Activated CD4-positive, alpha-beta memory T cell treated with anti-CD3 and anti-CD28 coated beads for 36 hours (primary cell): ENCODE measurements at regions not wholly inside any gene's neighbourhood (a gene's known extent, or its start where the extent isn't known, plus 50 kb on each side); places are given as distances from the start of the nearest gene placed in this dataset.
"Not testable (repeated sequence)": the region's sequence is repeated elsewhere in the genome, so short reads cannot be mapped to it uniquely, and the experiment has no call there.

Source experiments
- CTCF ChIA-PET: fragments of 350-600 bp; sonication (Branson Sonifier 250); formaldehyde crosslinking; loops from one replicate; lab custom pipeline; 2021; ENCODE audit warnings: antibody characterized with exemption, inconsistent platforms; lab: Charles Lee
- POLR2A ChIA-PET: fragments of 350-600 bp; sonication (Branson Sonifier 250); formaldehyde crosslinking; loops from one replicate; lab custom pipeline; 2021; ENCODE audit warnings: antibody characterized with exemption; lab: Charles Lee
- DNase-seq: peaks from one replicate; pipeline ENCODE4 v3.0.0-alpha.2; 2020
- H3K27ac Mint-ChIP-seq: one replicate; pipeline ENCODE4 v1.8.0; 2021; ENCODE audit warnings: mixed read lengths
- H3K27me3 Mint-ChIP-seq: one replicate; pipeline ENCODE4 v1.8.0; 2021; ENCODE audit warnings: mixed read lengths
- H3K36me3 Mint-ChIP-seq: one replicate; pipeline ENCODE4 v1.8.0; 2021; ENCODE audit warnings: mixed read lengths
- H3K4me1 Mint-ChIP-seq: one replicate; pipeline ENCODE4 v1.8.0; 2021; ENCODE audit warnings: low read depth, mixed read lengths
- H3K4me3 Mint-ChIP-seq: one replicate; pipeline ENCODE4 v1.8.0; 2021; ENCODE audit warnings: mild to moderate bottlenecking, mixed read lengths
- H3K9me3 Mint-ChIP-seq: one replicate; pipeline ENCODE4 v1.8.0; 2021; ENCODE audit warnings: mixed read lengths
- intact Hi-C: fragments of 100-400 bp; cut with micrococcal nuclease; formaldehyde crosslinking; loops from one replicate; pipeline ENCODE4 v1.15.1; 2023

DNA sequence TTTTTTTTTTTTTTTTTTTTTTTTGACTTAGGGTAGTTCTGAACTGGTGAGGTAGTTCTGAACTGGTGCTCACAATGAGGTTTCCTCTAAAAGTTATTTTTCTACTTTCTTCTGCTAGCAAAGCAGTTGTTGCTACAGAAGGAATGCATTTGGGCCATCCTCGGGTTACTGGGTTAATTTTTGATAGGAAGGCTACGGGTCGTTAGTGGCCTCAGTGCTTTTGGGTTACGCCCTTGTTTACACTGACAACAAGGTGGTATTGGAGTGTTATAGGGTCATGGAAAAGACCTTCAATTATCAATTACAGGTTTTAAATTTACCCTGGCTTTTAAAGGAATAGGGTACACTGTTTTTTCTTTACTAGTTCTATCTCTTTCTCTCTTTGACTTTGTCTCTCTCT, 1183.7 kb upstream of the CDH2 start:
- H3K27me3 Mint-ChIP-seq, POLR2A ChIA-PET, CTCF ChIA-PET, H3K4me3 Mint-ChIP-seq, H3K27ac Mint-ChIP-seq, H3K36me3 Mint-ChIP-seq, intact Hi-C loops, DNase-seq, H3K4me1 Mint-ChIP-seq: not testable (repeated sequence)
- peaks cover 22% of the 10 kb centered on the region for H3K9me3 Mint-ChIP-seq

DNA sequence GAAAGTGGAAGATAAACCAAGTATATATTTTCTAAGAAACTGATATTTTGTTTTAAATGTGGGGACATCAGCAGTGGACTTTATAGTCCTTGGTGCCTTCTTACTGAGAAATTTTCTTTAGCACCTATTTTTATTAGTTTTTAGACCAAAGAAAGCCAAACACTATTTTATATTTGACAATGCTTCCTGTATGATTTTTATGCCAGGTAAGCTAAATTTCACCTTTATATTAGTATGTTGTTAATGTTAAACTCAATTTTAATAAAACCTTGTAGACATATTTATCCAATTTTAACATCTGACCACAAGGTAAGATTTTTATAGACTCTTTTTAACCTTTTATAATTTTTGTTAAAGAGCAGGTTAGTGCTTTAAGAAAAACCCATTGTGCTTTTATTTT, 1182.3 kb upstream of the CDH2 start:
- DNase-seq, H3K4me1 Mint-ChIP-seq, H3K27ac Mint-ChIP-seq, H3K4me3 Mint-ChIP-seq, intact Hi-C loops, H3K27me3 Mint-ChIP-seq, CTCF ChIA-PET, H3K36me3 Mint-ChIP-seq, POLR2A ChIA-PET: not testable (repeated sequence)
- peaks cover 27% of the 10 kb centered on the region for H3K9me3 Mint-ChIP-seq

DNA sequence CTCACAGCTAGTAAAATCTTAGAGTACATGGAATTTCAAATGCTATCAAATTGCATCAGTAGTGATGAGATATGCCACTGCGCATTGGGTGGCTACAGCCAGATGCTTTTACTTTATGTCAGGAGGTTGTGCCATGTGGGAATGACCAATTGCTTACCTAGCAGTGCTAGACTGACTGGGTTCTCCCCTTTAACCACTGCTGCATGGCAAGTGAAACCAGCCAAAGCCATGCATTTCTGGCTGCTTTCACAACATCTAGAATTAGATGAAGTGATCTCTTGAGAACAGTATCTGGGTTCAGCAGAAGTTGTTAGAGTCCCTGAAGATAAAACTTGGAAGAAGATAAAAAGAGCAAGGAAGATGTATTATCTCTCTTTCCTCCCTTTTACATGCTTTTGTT, 1174.2 kb upstream of the CDH2 start:
- POLR2A ChIA-PET = no interaction called here

DNA sequence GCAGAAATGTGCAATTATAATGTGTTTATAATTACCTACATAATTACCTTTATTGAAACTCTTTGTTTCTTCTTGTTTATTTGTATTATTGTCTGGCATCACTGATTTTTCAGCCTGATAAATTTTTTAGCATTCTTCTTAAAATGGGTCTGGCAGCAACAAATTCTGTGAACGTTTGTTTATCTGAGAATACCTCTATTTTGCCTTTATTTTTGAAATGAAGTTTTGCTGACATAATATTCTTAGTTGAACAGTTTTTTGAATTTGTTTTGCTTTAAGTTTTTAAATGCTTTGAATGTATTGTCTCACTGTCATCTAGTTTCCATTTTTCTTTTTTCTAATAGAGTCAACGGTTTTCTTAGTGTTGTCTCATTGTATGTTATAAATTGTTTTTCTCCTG, 1152.0 kb upstream of the CDH2 start:
- no peaks in the 10 kb centered on the region for H3K27me3 Mint-ChIP-seq

More for the DNA sequence above, 1174.2 kb upstream of the CDH2 start:
- no peak overlapping the region for H3K4me3 Mint-ChIP-seq
- H3K27me3 Mint-ChIP-seq = no peaks in the 10 kb centered on the region
- peaks cover 23% of the 10 kb centered on the region for H3K9me3 Mint-ChIP-seq
- no peak overlapping the region for H3K27ac Mint-ChIP-seq
- no peaks in the 10 kb centered on the region for H3K4me1 Mint-ChIP-seq
- DNase-seq = no peak
- H3K36me3 Mint-ChIP-seq = no peaks in the 10 kb centered on the region
- intact Hi-C loops = no loop called here
- CTCF ChIA-PET = no interaction called here

DNA sequence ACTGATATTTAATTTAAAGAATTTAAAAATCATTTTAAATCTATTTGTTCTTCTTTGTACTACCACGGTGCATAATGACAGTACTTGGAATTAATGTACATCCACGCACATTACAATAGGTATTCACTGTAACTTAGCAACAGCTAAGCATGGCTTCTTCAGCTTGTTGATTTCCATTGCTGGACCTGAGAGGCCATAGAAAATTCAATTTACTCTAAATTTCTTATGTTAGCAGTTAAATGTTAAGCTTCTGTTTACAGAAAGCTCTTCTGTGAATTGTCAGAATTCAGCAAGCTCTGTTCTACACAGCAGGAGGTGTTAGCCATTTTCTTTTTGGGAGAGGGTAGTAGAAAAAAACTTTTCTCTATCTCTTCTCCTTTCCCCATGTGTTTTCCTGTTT, 1149.3 kb upstream of the CDH2 start:
- H3K27me3 Mint-ChIP-seq = no peaks in the 10 kb centered on the region
- POLR2A ChIA-PET = no interaction called here
- H3K4me3 Mint-ChIP-seq = no peak overlapping the region
- intact Hi-C loops = no loop called here
- peaks cover 34% of the 10 kb centered on the region for H3K9me3 Mint-ChIP-seq
- CTCF ChIA-PET = no interaction called here
- no peak for DNase-seq
- no peaks in the 10 kb centered on the region for H3K4me1 Mint-ChIP-seq
- no peak overlapping the region for H3K27ac Mint-ChIP-seq
- H3K36me3 Mint-ChIP-seq = no peaks in the 10 kb centered on the region

More for the DNA sequence above, 1152.0 kb upstream of the CDH2 start:
- no peaks in the 10 kb centered on the region for H3K4me1 Mint-ChIP-seq
- ChIA-PET POLR2A (no interaction called here), CTCF (no interaction called here)
- H3K4me3 Mint-ChIP-seq = no peak overlapping the region
- no peaks in the 10 kb centered on the region for H3K36me3 Mint-ChIP-seq
- DNase-seq = no peak
- H3K9me3 Mint-ChIP-seq = peaks cover 35% of the 10 kb centered on the region
- intact Hi-C loops = no loop called here
- H3K27ac Mint-ChIP-seq = no peak overlapping the region

DNA sequence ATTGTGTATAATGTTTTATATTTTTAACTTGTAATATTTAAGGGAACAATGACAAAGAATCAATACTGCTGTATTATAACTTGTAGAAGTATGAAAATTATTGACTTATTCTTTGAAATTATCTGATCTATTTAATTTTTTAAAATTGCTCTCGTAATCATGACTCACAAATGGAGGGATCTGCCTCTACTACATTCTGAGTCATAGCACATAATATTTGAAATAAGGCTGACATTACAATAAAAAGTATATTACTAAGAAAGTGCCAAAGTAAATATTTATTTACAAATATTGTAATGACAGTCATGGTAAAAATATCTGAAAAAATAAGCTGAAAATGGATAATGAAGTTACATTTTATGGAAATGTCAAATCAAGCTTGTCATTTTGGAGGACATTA, 1144.6 kb upstream of the CDH2 start:
- ChIA-PET CTCF (no interaction called here), POLR2A (no interaction called here)
- Mint-ChIP-seq H3K4me3 (no peak overlapping the region), H3K27me3 (no peaks in the 10 kb centered on the region), H3K9me3 (peaks cover 13% of the 10 kb centered on the region), H3K36me3 (no peaks in the 10 kb centered on the region), H3K27ac (no peak overlapping the region), H3K4me1 (no peaks in the 10 kb centered on the region)
- DNase-seq = no peak
- intact Hi-C loops = no loop called here

DNA sequence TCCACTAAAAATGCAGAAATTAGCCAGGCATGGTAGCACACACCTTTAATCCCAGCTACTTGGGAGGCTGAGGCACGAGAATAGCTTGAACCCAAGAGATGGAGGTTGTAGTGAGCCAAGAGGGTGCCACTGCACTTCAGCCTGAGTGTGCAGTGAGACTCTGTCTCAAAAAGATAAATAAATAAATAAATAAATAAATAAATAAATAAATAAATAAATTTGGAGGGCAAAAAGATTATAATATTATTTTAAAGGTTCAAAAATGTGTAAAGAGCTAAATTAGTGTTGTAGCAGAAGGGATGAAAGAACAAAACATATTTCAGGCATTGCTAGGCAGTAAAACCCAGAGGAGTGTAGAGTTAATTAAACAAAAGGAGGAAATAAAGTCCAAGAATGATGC, 1136.4 kb upstream of the CDH2 start:
- no peaks in the 10 kb centered on the region for H3K36me3 Mint-ChIP-seq
- POLR2A ChIA-PET = no interaction called here
- DNase-seq = no peak

DNA sequence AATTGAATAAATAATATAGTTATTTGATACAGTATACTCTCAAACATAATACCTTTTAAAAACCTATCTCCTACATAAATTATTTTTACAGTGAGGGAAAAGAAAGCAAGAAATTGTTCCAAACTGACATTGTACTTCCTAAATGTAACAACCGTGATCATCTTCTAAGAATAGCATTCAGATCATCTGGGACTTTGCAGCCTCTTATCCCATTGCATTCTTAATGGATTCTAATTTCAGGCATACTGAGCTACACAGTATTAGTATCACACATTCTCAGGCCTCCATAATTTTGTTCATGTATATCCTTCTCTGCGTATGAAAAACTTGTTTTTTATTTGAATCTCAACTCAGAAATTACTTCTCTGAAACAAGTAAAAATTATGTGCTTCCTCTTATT, 1134.7 kb upstream of the CDH2 start:
- H3K4me3 Mint-ChIP-seq = no peak overlapping the region
- intact Hi-C loops = no loop called here
- CTCF ChIA-PET = no interaction called here

More for the DNA sequence above, 1136.4 kb upstream of the CDH2 start:
- CTCF ChIA-PET = no interaction called here
- no peak overlapping the region for H3K4me3 Mint-ChIP-seq
- no peaks in the 10 kb centered on the region for H3K4me1 Mint-ChIP-seq
- intact Hi-C loops = no loop called here
- H3K27me3 Mint-ChIP-seq = no peaks in the 10 kb centered on the region
- H3K9me3 Mint-ChIP-seq = peaks cover 17% of the 10 kb centered on the region
- H3K27ac Mint-ChIP-seq = no peak overlapping the region

DNA sequence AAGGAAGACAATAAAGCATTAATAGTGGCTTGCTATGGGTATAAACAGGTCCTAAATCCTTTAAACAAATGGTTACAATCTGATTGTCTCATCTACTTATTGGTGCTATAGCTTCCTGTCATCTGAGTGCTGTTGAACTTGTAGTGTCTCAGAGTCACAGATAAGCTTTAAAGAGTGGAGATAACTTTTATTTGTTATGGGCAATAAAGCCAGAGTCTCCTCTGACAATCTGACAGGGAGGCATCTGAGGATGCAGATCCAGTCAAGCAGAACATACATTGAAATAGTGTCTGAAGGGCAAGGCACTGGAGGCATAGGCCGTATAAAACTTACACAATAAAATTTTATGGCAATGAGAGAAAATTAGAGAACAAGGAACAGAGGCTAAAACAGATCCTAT, 1132.4 kb upstream of the CDH2 start:
- Mint-ChIP-seq H3K36me3 (no peaks in the 10 kb centered on the region), H3K27me3 (no peaks in the 10 kb centered on the region), H3K4me1 (no peaks in the 10 kb centered on the region), H3K27ac (no peak overlapping the region), H3K4me3 (no peak overlapping the region), H3K9me3 (peaks cover 20% of the 10 kb centered on the region)
- no peak for DNase-seq
- intact Hi-C loops = no loop called here
- ChIA-PET CTCF (no interaction called here), POLR2A (no interaction called here)

More for the DNA sequence above, 1134.7 kb upstream of the CDH2 start:
- POLR2A ChIA-PET = no interaction called here
- Mint-ChIP-seq H3K4me1 (no peaks in the 10 kb centered on the region), H3K27me3 (no peaks in the 10 kb centered on the region), H3K27ac (no peak overlapping the region), H3K9me3 (peaks cover 19% of the 10 kb centered on the region), H3K36me3 (no peaks in the 10 kb centered on the region)
- DNase-seq = no peak

DNA sequence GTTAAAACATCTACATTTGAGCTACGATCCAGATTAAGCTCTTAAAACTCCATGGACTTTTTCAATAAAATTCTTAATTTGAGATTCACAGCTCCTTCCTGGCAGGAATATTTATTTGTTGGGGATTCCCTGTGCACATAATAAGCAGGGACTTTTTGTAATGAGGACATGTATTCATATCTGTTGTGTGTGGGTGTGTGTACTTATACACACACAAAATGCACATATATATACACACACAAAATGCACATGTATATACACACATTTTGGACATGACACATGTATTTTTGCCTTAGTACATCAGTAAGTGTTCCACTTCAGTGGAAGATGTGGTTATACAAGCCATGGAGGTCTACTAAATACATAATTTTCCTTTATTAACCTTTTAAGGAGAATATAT, 1131.1 kb upstream of the CDH2 start:
- intact Hi-C loops = no loop called here
- H3K4me1 Mint-ChIP-seq = no peaks in the 10 kb centered on the region
- ChIA-PET CTCF (no interaction called here), POLR2A (no interaction called here)
- no peak overlapping the region for H3K4me3 Mint-ChIP-seq
- H3K27ac Mint-ChIP-seq = no peak overlapping the region
- H3K36me3 Mint-ChIP-seq = no peaks in the 10 kb centered on the region
- no peak for DNase-seq
- peaks cover 24% of the 10 kb centered on the region for H3K9me3 Mint-ChIP-seq
- H3K27me3 Mint-ChIP-seq = no peaks in the 10 kb centered on the region

DNA sequence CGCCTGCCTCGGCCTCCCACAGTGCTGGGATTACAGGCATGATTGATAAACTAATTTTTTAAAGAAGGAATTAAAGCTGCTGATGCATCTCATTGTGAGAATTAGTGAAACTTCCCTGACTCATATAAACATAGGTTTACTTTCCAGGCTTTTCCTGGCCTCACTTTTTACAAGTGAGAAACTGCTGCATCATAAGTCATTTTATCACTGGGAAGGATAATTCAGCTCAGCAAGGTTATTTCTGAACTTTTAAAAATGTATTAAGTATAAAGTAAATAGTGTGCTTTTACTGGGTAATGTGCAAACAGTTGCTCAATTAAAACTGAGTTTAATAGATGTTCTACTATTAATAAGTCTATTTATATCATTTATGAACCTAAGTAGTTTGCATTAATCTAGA, 1130.3 kb upstream of the CDH2 start:
- H3K9me3 Mint-ChIP-seq = peaks cover 24% of the 10 kb centered on the region
- intact Hi-C loops = no loop called here
- H3K27me3 Mint-ChIP-seq = no peaks in the 10 kb centered on the region
- no peak for DNase-seq
- no peak overlapping the region for H3K27ac Mint-ChIP-seq
- no peaks in the 10 kb centered on the region for H3K4me1 Mint-ChIP-seq
- ChIA-PET CTCF (no interaction called here), POLR2A (no interaction called here)
- no peaks in the 10 kb centered on the region for H3K36me3 Mint-ChIP-seq
- no peak overlapping the region for H3K4me3 Mint-ChIP-seq

DNA sequence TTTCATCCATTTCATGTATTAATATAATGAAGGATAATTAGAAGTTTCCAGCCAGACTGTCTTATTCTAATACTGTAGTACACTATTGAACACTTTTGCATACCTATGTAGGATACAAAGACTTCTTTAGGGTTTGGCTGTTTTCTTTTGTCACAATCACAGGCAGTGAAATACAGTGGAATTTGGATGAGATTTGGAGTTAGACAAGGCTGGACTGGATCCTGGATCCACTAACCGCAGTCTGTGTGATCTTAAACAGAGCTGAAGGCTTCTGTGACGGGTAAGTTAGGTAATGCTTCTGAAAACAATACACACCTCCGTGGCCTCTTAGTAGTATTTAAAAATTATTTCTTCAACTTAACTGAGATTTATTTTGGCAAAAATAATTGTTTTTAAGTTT, 1128.6 kb upstream of the CDH2 start:
- Mint-ChIP-seq H3K27me3 (no peaks in the 10 kb centered on the region), H3K36me3 (no peaks in the 10 kb centered on the region), H3K4me1 (no peaks in the 10 kb centered on the region), H3K27ac (no peak overlapping the region), H3K4me3 (no peak overlapping the region), H3K9me3 (peaks cover 17% of the 10 kb centered on the region)
- intact Hi-C loops = no loop called here
- DNase-seq = no peak
- ChIA-PET CTCF (no interaction called here), POLR2A (no interaction called here)

DNA sequence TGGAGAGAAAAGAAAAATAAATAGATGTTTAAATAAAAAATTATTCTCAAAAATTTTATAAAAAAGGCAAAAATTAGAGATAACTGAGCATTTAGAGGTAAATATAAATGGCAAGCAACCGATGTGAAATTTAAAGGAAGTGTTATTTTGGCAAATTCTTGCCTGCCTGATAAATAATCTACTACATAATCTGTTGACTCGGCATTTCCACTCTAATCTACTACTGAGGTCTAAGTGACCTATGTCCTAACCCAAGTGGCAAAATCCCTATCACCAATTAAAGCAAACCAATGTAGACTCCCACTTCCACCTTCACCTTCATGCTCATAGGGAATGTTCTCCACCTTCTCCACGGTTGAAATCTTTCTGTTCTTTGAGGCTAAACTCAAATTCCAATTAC, 1124.1 kb upstream of the CDH2 start:
- Mint-ChIP-seq H3K27me3 (no peaks in the 10 kb centered on the region), H3K36me3 (no peaks in the 10 kb centered on the region), H3K9me3 (peaks cover 26% of the 10 kb centered on the region), H3K27ac (no peak overlapping the region), H3K4me3 (no peak overlapping the region), H3K4me1 (no peaks in the 10 kb centered on the region)
- ChIA-PET POLR2A (no interaction called here), CTCF (no interaction called here)
- intact Hi-C loops = no loop called here
- DNase-seq = no peak

DNA sequence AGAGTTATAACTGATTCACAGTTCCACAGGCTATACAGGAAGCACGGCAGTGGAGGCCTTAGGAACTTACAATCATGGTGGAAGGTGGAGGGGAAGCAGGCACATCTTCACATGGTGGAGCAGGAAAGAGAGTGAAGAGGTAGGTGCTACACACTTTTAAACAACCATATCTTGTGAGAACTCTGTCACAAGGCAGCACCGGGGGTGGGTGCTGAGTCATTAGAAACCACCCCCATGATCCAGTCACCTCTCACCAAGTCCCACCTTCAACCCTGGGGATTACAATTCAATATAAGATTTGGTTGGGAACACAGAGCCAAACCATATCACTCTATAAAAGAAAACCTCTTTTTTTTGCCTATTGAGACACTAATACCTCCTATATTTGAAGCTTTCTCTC, 1108.5 kb upstream of the CDH2 start:
- H3K4me3 Mint-ChIP-seq = no peak overlapping the region
- H3K4me1 Mint-ChIP-seq = no peaks in the 10 kb centered on the region
- H3K27me3 Mint-ChIP-seq = no peaks in the 10 kb centered on the region
- DNase-seq = no peak
- H3K9me3 Mint-ChIP-seq = peaks cover 40% of the 10 kb centered on the region
- POLR2A ChIA-PET = no interaction called here
- no peak overlapping the region for H3K27ac Mint-ChIP-seq
- H3K36me3 Mint-ChIP-seq = no peaks in the 10 kb centered on the region
- CTCF ChIA-PET = interaction anchor here (0.6 kb wide), 1 partner anchor 470 kb away, joined by 3 read pairs; no protein-coding TSS in a partner anchor
- intact Hi-C loops = no loop called here
